Activated CD8-positive, alpha-beta T cell treated with anti-CD3 and anti-CD28 coated beads for 36 hours (primary cell): ENCODE measurements at regions not wholly inside any gene's neighbourhood (a gene's known extent, or its start where the extent isn't known, plus 50 kb on each side); places are given as distances from the start of the nearest gene placed in this dataset.
"Not testable (repeated sequence)": the region's sequence is repeated elsewhere in the genome, so short reads cannot be mapped to it uniquely, and the experiment has no call there.

Experiments
- ATAC-seq: fragments of 200-7000 bp; cut with Tn5 transposase; one replicate; pipeline ENCODE4 v1.10.0; 2021; ENCODE audit warnings: mild to moderate bottlenecking, moderate library complexity
- CTCF ChIA-PET: fragments of 350-600 bp; sonication (Branson Sonifier 250); formaldehyde crosslinking; loops from one replicate; lab custom pipeline; 2021; ENCODE audit warnings: antibody characterized with exemption; lab: Charles Lee
- POLR2A ChIA-PET: fragments of 350-600 bp; sonication (Branson Sonifier 250); formaldehyde crosslinking; loops from one replicate; lab custom pipeline; 2021; ENCODE audit warnings: antibody characterized with exemption; lab: Charles Lee
- DNase-seq: peaks from one replicate; pipeline ENCODE4 v3.0.0-alpha.2; 2020
- H3K27ac Mint-ChIP-seq: one replicate; pipeline ENCODE4 v1.8.0; 2021; ENCODE audit warnings: mild to moderate bottlenecking, mixed read lengths
- H3K27me3 Mint-ChIP-seq: one replicate; pipeline ENCODE4 v1.8.0; 2021; ENCODE audit warnings: mixed read lengths
- H3K36me3 Mint-ChIP-seq: one replicate; pipeline ENCODE4 v1.8.0; 2021; ENCODE audit warnings: low read depth, mixed read lengths
- H3K4me1 Mint-ChIP-seq: one replicate; pipeline ENCODE4 v1.8.0; 2021; ENCODE audit warnings: low read depth, mixed read lengths
- H3K4me3 Mint-ChIP-seq: one replicate; pipeline ENCODE4 v1.8.0; 2021; ENCODE audit warnings: mild to moderate bottlenecking, moderate library complexity, mixed read lengths
- H3K9me3 Mint-ChIP-seq: one replicate; pipeline ENCODE4 v1.8.0; 2021; ENCODE audit warnings: mixed read lengths
- intact Hi-C: fragments of 100-400 bp; cut with micrococcal nuclease; formaldehyde crosslinking; loops from one replicate; pipeline ENCODE4 v1.10.0; 2022
- TF ChIP-seq, protein P1 (sequence below): fragments of 200-600 bp; IDR thresholded peaks from one replicate; pipeline ENCODE4 v1.8.0; 2022; ENCODE audit warnings: antibody characterized with exemption, mild to moderate bottlenecking

DNA sequence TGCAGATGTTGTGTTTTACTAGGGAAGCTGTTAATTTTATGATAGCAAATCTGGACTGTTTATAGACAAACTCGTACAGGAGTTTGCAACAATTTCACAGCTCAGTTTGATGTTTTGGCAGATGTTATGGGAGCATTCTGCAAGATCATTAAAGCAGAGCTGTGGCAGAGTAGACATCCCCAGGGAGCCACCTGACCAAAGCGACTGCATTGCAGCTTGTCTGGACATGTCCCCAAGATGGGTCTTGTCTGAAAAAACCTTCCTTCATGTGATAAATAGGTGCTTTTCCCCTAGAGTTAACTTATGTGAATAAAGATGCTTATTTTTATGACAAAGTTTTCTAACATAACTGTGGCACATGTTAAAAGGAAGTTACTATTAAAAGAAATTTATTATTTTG is 91.2 kb upstream of the GPR141 start:
- POLR2A ChIA-PET = no interaction called here
- TF ChIP-seq, protein P1, sequence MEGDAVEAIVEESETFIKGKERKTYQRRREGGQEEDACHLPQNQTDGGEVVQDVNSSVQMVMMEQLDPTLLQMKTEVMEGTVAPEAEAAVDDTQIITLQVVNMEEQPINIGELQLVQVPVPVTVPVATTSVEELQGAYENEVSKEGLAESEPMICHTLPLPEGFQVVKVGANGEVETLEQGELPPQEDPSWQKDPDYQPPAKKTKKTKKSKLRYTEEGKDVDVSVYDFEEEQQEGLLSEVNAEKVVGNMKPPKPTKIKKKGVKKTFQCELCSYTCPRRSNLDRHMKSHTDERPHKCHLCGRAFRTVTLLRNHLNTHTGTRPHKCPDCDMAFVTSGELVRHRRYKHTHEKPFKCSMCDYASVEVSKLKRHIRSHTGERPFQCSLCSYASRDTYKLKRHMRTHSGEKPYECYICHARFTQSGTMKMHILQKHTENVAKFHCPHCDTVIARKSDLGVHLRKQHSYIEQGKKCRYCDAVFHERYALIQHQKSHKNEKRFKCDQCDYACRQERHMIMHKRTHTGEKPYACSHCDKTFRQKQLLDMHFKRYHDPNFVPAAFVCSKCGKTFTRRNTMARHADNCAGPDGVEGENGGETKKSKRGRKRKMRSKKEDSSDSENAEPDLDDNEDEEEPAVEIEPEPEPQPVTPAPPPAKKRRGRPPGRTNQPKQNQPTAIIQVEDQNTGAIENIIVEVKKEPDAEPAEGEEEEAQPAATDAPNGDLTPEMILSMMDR = no peak
- H3K36me3 Mint-ChIP-seq = no peaks in the 10 kb centered on the region
- intact Hi-C loops = no loop called here
- ATAC-seq = no peak
- no peak overlapping the region for H3K4me3 Mint-ChIP-seq
- H3K27me3 Mint-ChIP-seq = peaks cover 5% of the 10 kb centered on the region
- CTCF ChIA-PET = no interaction called here
- H3K9me3 Mint-ChIP-seq = peaks cover 11% of the 10 kb centered on the region
- H3K27ac Mint-ChIP-seq = no peak overlapping the region
- H3K4me1 Mint-ChIP-seq = no peaks in the 10 kb centered on the region
- no peak for DNase-seq

- H3K36me3 Mint-ChIP-seq = no peaks in the 10 kb centered on the region
- intact Hi-C loops = no loop called here
- CTCF ChIA-PET = no interaction called here
Measured at GRCh38 chr7:37594602-37595001, 89.0 kb upstream of the GPR141 start.

GRCh38 chr7:37598824-37599223 is 84.7 kb upstream of the GPR141 start:
- CTCF ChIA-PET = no interaction called here

More at GRCh38 chr7:37594602-37595001, 89.0 kb upstream of the GPR141 start:
- H3K4me1 Mint-ChIP-seq = no peaks in the 10 kb centered on the region
- H3K27ac Mint-ChIP-seq = no peak overlapping the region
- H3K9me3 Mint-ChIP-seq = peaks cover 11% of the 10 kb centered on the region
- ATAC-seq (no peak), DNase-seq (no peak)
- H3K27me3 Mint-ChIP-seq = peaks cover 2% of the 10 kb centered on the region
- POLR2A ChIA-PET = no interaction called here
- no peak overlapping the region for H3K4me3 Mint-ChIP-seq
- TF ChIP-seq, protein P1 = no peak

DNA sequence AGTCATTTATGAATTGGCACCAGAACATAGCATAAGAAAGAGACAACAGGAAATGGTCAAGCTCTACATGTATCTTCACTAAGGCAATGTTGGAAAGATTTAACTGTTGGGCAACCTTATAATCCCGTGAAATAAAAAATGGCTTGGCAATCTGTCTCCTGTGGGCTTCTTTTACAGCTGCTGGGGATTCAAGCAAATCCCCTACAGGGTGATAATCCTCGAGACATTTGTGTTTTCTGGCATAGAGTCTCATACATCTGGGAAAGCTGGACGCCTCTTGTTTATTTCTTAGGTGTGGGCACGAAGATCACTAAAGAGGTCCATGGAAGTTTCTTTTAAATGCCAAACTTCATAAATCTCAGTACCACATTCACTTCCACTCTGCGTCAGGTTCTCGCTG is 82.2 kb upstream of the GPR141 start:
- Mint-ChIP-seq H3K4me1 (no peaks in the 10 kb centered on the region), H3K4me3 (no peak overlapping the region), H3K27ac (no peak overlapping the region), H3K27me3 (peaks cover 5% of the 10 kb centered on the region), H3K9me3 (peaks cover 6% of the 10 kb centered on the region), H3K36me3 (no peaks in the 10 kb centered on the region)
- ATAC-seq = no peak
- POLR2A ChIA-PET = no interaction called here
- CTCF ChIA-PET = no interaction called here
- TF ChIP-seq, protein P1 = no peak
- intact Hi-C loops = no loop called here
- no peak for DNase-seq

More at GRCh38 chr7:37598824-37599223, 84.7 kb upstream of the GPR141 start:
- no peak overlapping the region for H3K4me3 Mint-ChIP-seq
- POLR2A ChIA-PET = no interaction called here
- ATAC-seq (no peak), DNase-seq (no peak)
- TF ChIP-seq, protein P1 = no peak
- peaks cover 9% of the 10 kb centered on the region for H3K9me3 Mint-ChIP-seq
- no peaks in the 10 kb centered on the region for H3K4me1 Mint-ChIP-seq
- H3K27me3 Mint-ChIP-seq = peaks cover 2% of the 10 kb centered on the region
- intact Hi-C loops = no loop called here
- no peaks in the 10 kb centered on the region for H3K36me3 Mint-ChIP-seq
- no peak overlapping the region for H3K27ac Mint-ChIP-seq

DNA sequence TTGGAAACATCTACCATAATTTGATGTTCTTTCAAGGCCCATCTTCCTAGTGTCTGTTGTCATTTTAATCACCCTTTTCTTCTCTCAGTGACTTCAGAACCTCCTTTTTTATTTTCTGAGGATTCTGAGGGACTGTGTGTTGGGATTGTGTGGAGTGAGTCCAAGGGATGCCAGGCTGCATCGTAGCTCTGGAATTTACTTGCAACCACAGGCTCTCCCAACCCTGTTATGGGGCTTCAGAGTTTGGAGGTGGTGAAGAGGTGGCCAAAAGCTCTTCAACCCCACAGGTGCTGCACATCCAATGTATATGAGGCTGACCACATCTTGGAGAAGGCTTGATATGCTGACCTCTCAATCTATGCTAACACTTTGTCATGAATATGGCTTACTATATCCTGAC is 79.5 kb upstream of the GPR141 start:
- Mint-ChIP-seq H3K27ac (no peak overlapping the region), H3K4me3 (no peak overlapping the region), H3K36me3 (no peaks in the 10 kb centered on the region), H3K4me1 (no peaks in the 10 kb centered on the region), H3K27me3 (peaks cover 8% of the 10 kb centered on the region), H3K9me3 (no peaks in the 10 kb centered on the region)
- intact Hi-C loops = no loop called here
- no peak for ATAC-seq
- DNase-seq = no peak
- ChIA-PET POLR2A (no interaction called here), CTCF (no interaction called here)
- TF ChIP-seq, protein P1 = no peak

GRCh38 chr7:37617406-37617805 is 66.2 kb upstream of the GPR141 start:
- H3K4me3 Mint-ChIP-seq, intact Hi-C loops, H3K27ac Mint-ChIP-seq, H3K4me1 Mint-ChIP-seq, H3K9me3 Mint-ChIP-seq, CTCF ChIA-PET, ATAC-seq, H3K27me3 Mint-ChIP-seq, DNase-seq, POLR2A ChIA-PET, H3K36me3 Mint-ChIP-seq: not testable (repeated sequence)
